Activated CD4-positive, alpha-beta memory T cell treated with anti-CD3 and anti-CD28 coated beads for 36 hours (primary cell): ENCODE measurements at regions not wholly inside any gene's neighbourhood (a gene's known extent, or its start where the extent isn't known, plus 50 kb on each side); places are given as distances from the start of the nearest gene placed in this dataset.
"Not testable (repeated sequence)": the region's sequence is repeated elsewhere in the genome, so short reads cannot be mapped to it uniquely, and the experiment has no call there.

ENCODE experiments used
- CTCF ChIA-PET: fragments of 350-600 bp; sonication (Branson Sonifier 250); formaldehyde crosslinking; loops from one replicate; lab custom pipeline; 2021; ENCODE audit warnings: antibody characterized with exemption, inconsistent platforms; lab: Charles Lee
- POLR2A ChIA-PET: fragments of 350-600 bp; sonication (Branson Sonifier 250); formaldehyde crosslinking; loops from one replicate; lab custom pipeline; 2021; ENCODE audit warnings: antibody characterized with exemption; lab: Charles Lee
- DNase-seq: peaks from one replicate; pipeline ENCODE4 v3.0.0-alpha.2; 2020
- H3K27ac Mint-ChIP-seq: one replicate; pipeline ENCODE4 v1.8.0; 2021; ENCODE audit warnings: mixed read lengths
- H3K27me3 Mint-ChIP-seq: one replicate; pipeline ENCODE4 v1.8.0; 2021; ENCODE audit warnings: mixed read lengths
- H3K36me3 Mint-ChIP-seq: one replicate; pipeline ENCODE4 v1.8.0; 2021; ENCODE audit warnings: mixed read lengths
- H3K4me1 Mint-ChIP-seq: one replicate; pipeline ENCODE4 v1.8.0; 2021; ENCODE audit warnings: low read depth, mixed read lengths
- H3K4me3 Mint-ChIP-seq: one replicate; pipeline ENCODE4 v1.8.0; 2021; ENCODE audit warnings: mild to moderate bottlenecking, mixed read lengths
- H3K9me3 Mint-ChIP-seq: one replicate; pipeline ENCODE4 v1.8.0; 2021; ENCODE audit warnings: mixed read lengths
- intact Hi-C: fragments of 100-400 bp; cut with micrococcal nuclease; formaldehyde crosslinking; loops from one replicate; pipeline ENCODE4 v1.15.1; 2023

DNA sequence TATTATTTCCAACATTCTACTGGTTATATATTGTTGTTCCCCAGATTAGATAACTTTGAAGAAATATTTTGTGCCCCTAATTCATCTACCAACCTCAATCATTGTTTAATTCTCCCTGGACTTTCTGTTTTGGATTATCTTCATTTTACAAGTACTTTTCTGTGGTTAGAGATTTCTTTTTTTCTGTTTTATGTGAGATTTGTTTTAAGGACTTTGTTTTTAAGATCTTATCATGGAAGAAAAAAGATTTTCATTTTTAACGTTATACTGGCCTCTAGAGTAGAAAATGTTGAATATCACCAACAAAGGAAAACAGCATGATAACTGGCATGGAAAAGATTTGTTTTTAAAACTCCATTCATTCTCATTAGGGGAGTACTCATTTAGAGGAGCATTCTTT is 210.9 kb upstream of the KCNMB2 start:
- intact Hi-C loops: no loop called here
- no peak overlapping the region for H3K27ac Mint-ChIP-seq
- H3K4me1 Mint-ChIP-seq: no peaks in the 10 kb centered on the region
- no peaks in the 10 kb centered on the region for H3K36me3 Mint-ChIP-seq
- H3K9me3 Mint-ChIP-seq: no peaks in the 10 kb centered on the region
- ChIA-PET CTCF (no interaction called here), POLR2A (no interaction called here)
- DNase-seq: no peak
- H3K27me3 Mint-ChIP-seq: no peaks in the 10 kb centered on the region
- no peak overlapping the region for H3K4me3 Mint-ChIP-seq

DNA sequence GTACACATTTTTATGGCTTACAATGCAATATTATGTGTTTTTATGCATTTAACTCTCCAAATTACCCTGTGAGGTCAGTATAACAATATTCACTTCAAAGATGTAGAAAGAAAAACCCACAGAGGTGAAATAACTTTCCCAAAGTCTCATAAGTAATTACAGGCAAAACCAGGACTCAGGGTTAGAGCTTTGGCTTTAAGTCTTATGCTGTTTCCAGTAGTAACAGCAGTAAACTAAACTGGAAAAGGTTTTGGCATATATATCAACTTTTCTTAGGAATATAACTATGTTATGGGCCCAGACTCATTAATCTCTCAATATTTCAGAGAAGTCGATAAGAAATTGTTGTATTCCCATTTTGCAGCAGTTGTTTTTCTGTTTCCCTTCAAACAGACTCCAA is 206.3 kb upstream of the KCNMB2 start:
- intact Hi-C loops: no loop called here
- Mint-ChIP-seq H3K4me3 (no peak overlapping the region), H3K27ac (no peak overlapping the region), H3K36me3 (no peaks in the 10 kb centered on the region), H3K9me3 (no peaks in the 10 kb centered on the region), H3K4me1 (no peaks in the 10 kb centered on the region), H3K27me3 (no peaks in the 10 kb centered on the region)
- DNase-seq: no peak
- ChIA-PET POLR2A (no interaction called here), CTCF (no interaction called here)

DNA sequence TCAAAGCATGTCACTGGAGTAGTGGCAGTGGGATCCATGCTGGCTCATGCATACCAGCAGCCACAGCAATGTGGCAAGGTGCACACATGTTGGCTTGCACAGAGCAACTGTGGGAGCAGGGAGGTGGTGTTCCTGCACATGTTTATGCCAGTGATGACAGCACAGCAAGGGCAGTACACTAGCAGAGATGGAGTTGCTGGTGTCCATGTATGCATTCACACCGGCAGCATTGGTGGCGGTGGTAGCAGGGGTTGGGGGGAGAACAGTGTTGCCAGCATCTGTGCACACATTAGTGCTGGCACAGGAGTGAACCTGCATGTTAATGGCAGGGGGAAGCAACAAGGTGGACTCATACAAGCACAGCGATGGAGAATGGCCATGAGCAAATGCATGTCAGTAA is 202.0 kb upstream of the KCNMB2 start:
- H3K4me3 Mint-ChIP-seq: no peak overlapping the region
- DNase-seq: no peak

DNA sequence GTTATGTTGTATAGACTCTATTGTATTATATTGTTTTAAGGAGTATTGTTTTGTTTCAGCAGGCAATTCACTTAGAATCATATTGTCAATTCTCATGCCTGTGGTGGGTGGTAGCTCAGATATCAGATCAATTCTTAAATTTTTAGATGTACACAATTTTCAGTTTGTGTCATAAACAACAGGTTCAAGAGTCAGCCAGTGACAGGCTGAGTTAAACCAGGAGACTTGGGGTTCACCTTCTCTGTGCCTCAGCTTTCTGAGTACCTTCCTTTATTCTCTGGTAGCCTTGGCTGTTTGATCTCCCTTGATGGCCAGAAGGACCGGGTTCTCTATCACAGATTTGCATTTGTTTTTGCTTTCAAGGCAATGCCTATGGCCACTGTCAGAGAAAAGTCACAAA is 199.9 kb upstream of the KCNMB2 start:
- Mint-ChIP-seq H3K27ac (no peak overlapping the region), H3K27me3 (peaks cover 3% of the 10 kb centered on the region), H3K4me1 (no peaks in the 10 kb centered on the region), H3K36me3 (no peaks in the 10 kb centered on the region), H3K9me3 (no peaks in the 10 kb centered on the region), H3K4me3 (no peak overlapping the region)
- no peak for DNase-seq
- intact Hi-C loops: no loop called here
- ChIA-PET POLR2A (no interaction called here), CTCF (no interaction called here)

More for the DNA sequence above, 202.0 kb upstream of the KCNMB2 start:
- H3K4me1 Mint-ChIP-seq: no peaks in the 10 kb centered on the region
- H3K9me3 Mint-ChIP-seq: no peaks in the 10 kb centered on the region
- peaks cover 2% of the 10 kb centered on the region for H3K27me3 Mint-ChIP-seq
- intact Hi-C loops: no loop called here
- H3K36me3 Mint-ChIP-seq: no peaks in the 10 kb centered on the region
- ChIA-PET POLR2A (no interaction called here), CTCF (no interaction called here)
- no peak overlapping the region for H3K27ac Mint-ChIP-seq

DNA sequence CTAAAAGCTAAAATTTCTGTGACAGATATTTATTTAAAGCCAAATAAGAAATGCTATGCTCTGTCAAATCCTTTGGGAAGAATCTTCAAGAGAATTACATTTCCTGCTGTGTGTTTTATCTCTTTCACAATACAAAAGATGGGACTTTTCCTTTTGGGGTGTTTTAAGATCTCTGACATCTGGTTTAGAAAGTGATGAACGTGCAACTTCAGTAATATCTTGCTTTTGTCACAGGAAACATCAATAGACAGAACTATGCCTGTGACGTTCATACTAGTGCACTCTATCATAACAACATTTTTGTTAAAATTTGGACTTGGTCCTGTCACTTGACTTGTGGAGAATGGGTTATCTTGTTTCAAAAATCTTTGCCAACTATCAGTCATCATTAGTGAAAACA is 195.7 kb upstream of the KCNMB2 start:
- DNase-seq: no peak
- ChIA-PET POLR2A (no interaction called here), CTCF (no interaction called here)
- Mint-ChIP-seq H3K4me1 (no peaks in the 10 kb centered on the region), H3K27ac (no peak overlapping the region), H3K36me3 (no peaks in the 10 kb centered on the region), H3K27me3 (peaks cover 5% of the 10 kb centered on the region), H3K9me3 (no peaks in the 10 kb centered on the region), H3K4me3 (no peak overlapping the region)
- intact Hi-C loops: no loop called here

DNA sequence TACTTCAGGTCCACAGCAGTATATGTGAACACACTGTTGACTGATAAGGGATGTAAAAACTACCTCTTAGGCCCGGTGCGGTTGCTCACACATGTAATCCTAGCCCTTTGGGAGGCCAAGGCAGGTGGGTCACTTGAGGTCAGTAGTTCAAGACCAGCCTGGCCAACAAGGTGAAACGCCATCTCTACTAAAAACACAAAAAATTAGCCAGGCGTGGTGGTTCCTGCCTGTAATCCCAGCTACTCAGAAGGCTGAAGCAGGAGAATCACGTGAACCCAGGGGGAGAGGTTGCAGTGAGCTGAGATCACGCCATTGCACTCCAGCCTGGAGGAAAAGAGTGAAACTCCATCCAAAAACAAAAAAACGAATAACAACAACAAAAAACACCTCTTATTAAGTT is 194.6 kb upstream of the KCNMB2 start:
- H3K4me1 Mint-ChIP-seq: no peaks in the 10 kb centered on the region
- no peak overlapping the region for H3K4me3 Mint-ChIP-seq
- intact Hi-C loops: no loop called here
- ChIA-PET POLR2A (no interaction called here), CTCF (interaction anchor here (0.9 kb wide), 1 partner anchor 31 kb away, joined by 3 read pairs; no protein-coding TSS in a partner anchor)
- H3K36me3 Mint-ChIP-seq: no peaks in the 10 kb centered on the region
- no peaks in the 10 kb centered on the region for H3K9me3 Mint-ChIP-seq
- H3K27ac Mint-ChIP-seq: no peak overlapping the region
- H3K27me3 Mint-ChIP-seq: peaks cover 5% of the 10 kb centered on the region
- no peak for DNase-seq

DNA sequence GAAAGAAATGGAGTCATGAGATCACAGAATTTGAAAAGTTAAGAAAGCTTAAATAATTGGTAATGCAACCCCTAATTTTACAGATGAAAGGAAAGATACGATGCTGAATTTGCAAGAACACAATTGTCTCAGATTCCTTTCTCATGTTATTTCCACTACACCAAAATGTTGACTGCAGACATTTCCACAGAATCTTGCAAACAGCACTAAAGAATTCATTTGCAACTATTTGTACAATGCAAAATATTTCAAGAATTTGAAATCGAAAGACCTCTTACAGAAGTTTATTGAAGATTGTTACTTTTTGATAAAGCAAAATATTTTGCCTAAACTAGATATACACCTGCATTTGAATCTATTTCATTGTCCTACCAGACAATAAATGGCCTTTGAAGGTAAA is 194.1 kb upstream of the KCNMB2 start:
- peaks cover 5% of the 10 kb centered on the region for H3K27me3 Mint-ChIP-seq
- ChIA-PET CTCF (interaction anchor here (0.9 kb wide), 1 partner anchor 31 kb away, joined by 3 read pairs; no protein-coding TSS in a partner anchor), POLR2A (no interaction called here)
- no peaks in the 10 kb centered on the region for H3K36me3 Mint-ChIP-seq
- H3K9me3 Mint-ChIP-seq: no peaks in the 10 kb centered on the region
- no peak overlapping the region for H3K4me3 Mint-ChIP-seq
- no peak overlapping the region for H3K27ac Mint-ChIP-seq
- no peak for DNase-seq
- intact Hi-C loops: no loop called here
- no peaks in the 10 kb centered on the region for H3K4me1 Mint-ChIP-seq

DNA sequence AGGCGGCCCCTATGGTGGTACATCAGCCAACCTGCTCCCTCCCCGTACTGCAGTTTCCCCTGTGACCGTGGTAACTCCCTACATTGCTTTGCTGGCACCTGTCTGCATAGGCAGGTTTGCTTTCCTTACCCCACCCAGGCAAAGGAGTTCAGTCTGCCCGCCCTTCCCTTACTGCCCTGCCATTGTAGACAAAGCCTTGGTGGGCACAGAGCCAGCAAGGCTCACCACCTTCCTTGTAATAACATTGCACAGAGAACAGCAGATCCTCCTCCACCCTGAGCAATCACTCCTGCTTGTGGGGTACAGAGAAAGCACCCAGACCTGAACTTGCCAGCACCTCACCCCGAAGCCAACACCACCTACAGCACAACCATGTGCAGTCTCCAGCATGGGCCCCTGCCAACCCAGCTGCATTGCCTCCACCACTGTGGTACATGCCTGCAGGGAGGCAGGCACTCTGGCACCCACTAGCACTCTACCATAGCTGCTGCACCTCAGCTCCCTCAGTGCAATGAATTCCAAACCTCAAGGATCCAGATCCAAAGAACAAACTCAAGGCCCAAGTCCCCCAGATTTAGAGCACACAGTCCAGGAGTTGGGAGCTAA is 192.7 kb upstream of the KCNMB2 start:
- H3K36me3 Mint-ChIP-seq: no peaks in the 10 kb centered on the region
- no peak overlapping the region for H3K27ac Mint-ChIP-seq
- CTCF ChIA-PET: no interaction called here
- POLR2A ChIA-PET: no interaction called here
- peaks cover 3% of the 10 kb centered on the region for H3K27me3 Mint-ChIP-seq
- no peaks in the 10 kb centered on the region for H3K4me1 Mint-ChIP-seq
- no peaks in the 10 kb centered on the region for H3K9me3 Mint-ChIP-seq
- no peak overlapping the region for H3K4me3 Mint-ChIP-seq
- no peak for DNase-seq
- intact Hi-C loops: no loop called here

DNA sequence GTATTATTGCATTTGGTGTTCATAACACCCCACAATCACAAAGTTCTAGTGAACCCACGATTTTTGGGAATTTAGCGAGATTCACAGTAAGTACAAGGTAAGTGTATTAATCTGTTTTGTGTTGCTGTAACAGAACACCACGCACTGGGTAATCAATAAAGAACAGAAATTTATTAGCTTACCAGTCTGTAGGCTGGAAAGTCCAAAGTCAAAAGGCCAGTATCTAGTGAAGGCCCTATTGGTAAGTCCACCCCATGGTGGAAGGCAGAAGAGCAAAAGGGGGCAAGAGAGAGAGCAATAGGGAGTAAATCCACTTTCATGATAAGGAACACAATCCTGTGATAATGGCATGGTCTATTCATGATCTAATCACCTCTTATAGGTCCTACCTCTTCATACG is 190.3 kb upstream of the KCNMB2 start:
- Mint-ChIP-seq H3K4me1 (no peaks in the 10 kb centered on the region), H3K27me3 (peaks cover 2% of the 10 kb centered on the region), H3K4me3 (no peak overlapping the region), H3K27ac (no peak overlapping the region), H3K36me3 (no peaks in the 10 kb centered on the region), H3K9me3 (no peaks in the 10 kb centered on the region)
- DNase-seq: no peak
- intact Hi-C loops: no loop called here
- CTCF ChIA-PET: no interaction called here
- POLR2A ChIA-PET: no interaction called here

DNA sequence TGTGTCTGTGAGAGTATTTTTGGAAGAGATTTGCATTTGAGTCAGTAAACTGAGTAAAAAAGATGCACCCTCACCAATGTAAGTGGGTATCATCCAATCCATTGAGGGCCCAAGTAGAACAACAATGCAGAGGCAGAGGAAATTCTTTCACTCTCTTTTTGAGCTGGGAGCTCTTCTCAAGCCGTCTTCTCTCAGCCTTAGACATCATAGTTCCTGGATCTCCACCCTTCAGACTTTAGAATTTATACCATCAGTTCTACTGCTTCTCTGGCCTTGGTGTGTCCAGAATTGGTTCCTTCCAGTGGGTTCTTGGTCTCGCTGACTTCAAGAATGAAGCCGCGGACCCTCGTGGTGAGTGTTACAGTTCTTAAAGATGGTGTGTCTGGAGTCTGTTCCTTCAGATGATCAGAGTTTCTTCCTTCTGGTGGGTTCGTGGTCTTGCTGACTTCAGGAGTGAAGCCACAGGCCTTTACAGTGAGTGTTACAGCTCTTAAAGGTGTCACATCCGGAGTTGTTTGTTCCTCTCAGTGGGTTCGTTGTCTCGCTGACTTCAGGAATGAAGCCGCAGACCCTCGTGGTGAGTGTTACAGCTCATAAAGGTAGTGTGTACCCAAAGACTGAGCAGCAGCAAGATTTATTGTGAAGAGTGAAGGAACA is 187.5 kb upstream of the KCNMB2 start:
- H3K4me1 Mint-ChIP-seq, H3K9me3 Mint-ChIP-seq, DNase-seq, H3K27ac Mint-ChIP-seq, H3K36me3 Mint-ChIP-seq, H3K4me3 Mint-ChIP-seq, intact Hi-C loops, H3K27me3 Mint-ChIP-seq, POLR2A ChIA-PET: not testable (repeated sequence)
- CTCF ChIA-PET: interaction anchor here (0.7 kb wide), 1 partner anchor 47 kb away, joined by 3 read pairs; no protein-coding TSS in a partner anchor

DNA sequence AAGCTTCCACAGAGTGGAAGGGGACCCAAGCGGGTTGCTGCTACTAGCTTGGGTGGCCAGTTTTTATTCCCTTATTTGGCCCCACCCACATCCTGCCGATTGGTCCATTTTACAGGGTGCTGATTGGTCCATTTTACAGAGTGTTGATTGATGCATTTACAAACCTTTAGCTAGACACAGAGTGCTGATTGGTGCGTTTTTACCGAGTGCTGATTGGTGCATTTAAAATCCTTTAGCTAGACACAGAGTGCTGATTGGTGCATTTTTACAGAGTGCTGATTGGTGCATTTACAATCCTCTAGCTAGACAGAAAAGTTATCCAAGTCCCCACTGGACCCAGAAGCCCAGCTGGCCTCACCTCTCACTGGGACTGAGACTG is 187.0 kb upstream of the KCNMB2 start:
- H3K9me3 Mint-ChIP-seq, H3K4me3 Mint-ChIP-seq, DNase-seq, H3K4me1 Mint-ChIP-seq, H3K27me3 Mint-ChIP-seq, intact Hi-C loops, H3K27ac Mint-ChIP-seq, POLR2A ChIA-PET, H3K36me3 Mint-ChIP-seq: not testable (repeated sequence)
- CTCF ChIA-PET: interaction anchor here (0.7 kb wide), 1 partner anchor 87 kb away, joined by 4 read pairs; no protein-coding TSS in a partner anchor

DNA sequence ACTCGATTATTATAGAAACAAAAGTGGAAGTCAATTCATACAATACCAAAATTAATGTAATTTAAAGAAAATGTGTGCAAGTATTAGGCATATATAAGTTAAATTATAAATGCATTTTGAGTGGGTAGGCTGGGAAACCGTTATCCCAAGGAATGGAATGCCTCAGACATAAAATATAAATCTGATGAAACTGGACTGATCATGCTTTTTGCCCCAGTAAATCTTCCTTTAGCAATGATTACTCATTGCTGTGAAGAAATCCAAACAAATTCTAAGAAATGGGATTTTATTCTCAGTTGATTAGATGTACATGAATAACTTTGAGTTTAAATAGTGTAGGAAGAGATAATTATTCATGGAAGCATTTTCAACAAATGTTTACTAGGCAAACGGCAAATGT is 185.5 kb upstream of the KCNMB2 start:
- H3K4me3 Mint-ChIP-seq: no peak overlapping the region
- H3K27ac Mint-ChIP-seq: no peak overlapping the region
- no peaks in the 10 kb centered on the region for H3K36me3 Mint-ChIP-seq
- no peaks in the 10 kb centered on the region for H3K9me3 Mint-ChIP-seq
- intact Hi-C loops: no loop called here
- H3K27me3 Mint-ChIP-seq: peaks cover 4% of the 10 kb centered on the region
- CTCF ChIA-PET: no interaction called here
- DNase-seq: no peak
- no peaks in the 10 kb centered on the region for H3K4me1 Mint-ChIP-seq
- POLR2A ChIA-PET: no interaction called here
